Activated CD4-positive, alpha-beta T cell treated with anti-CD3 and anti-CD28 coated beads, Interleukin-2, amount 10 ng/mL, durations not matched to agents 24 days and 14 days (primary cell): ENCODE measurements at regions not wholly inside any gene's neighbourhood (a gene's known extent, or its start where the extent isn't known, plus 50 kb on each side); places are given as distances from the start of the nearest gene placed in this dataset.
"Not testable (repeated sequence)": the region's sequence is repeated elsewhere in the genome, so short reads cannot be mapped to it uniquely, and the experiment has no call there.

Source experiments
- DNase-seq: peaks from one replicate; pipeline ENCODE4 v3.0.0; 2022
- H3K27ac Mint-ChIP-seq: one replicate; pipeline ENCODE4 v1.8.0; 2022; ENCODE audit warnings: mild to moderate bottlenecking, mixed read lengths
- H3K27me3 Mint-ChIP-seq: one replicate; pipeline ENCODE4 v1.8.0; 2022; ENCODE audit warnings: mixed read lengths
- H3K36me3 Mint-ChIP-seq: one replicate; pipeline ENCODE4 v1.8.0; 2022; ENCODE audit warnings: low read depth, mild to moderate bottlenecking, mixed read lengths
- H3K4me1 Mint-ChIP-seq: one replicate; pipeline ENCODE4 v1.8.0; 2021; ENCODE audit warnings: mixed read lengths
- H3K4me3 Mint-ChIP-seq: one replicate; pipeline ENCODE4 v1.8.0; 2022; ENCODE audit warnings: mild to moderate bottlenecking, moderate library complexity, mixed read lengths
- H3K9me3 Mint-ChIP-seq: one replicate; pipeline ENCODE4 v1.8.0; 2021; ENCODE audit warnings: mixed read lengths
- intact Hi-C: fragments of 100-400 bp; cut with micrococcal nuclease; formaldehyde crosslinking; loops from one replicate; pipeline ENCODE4 v1.15.1; 2023

DNA sequence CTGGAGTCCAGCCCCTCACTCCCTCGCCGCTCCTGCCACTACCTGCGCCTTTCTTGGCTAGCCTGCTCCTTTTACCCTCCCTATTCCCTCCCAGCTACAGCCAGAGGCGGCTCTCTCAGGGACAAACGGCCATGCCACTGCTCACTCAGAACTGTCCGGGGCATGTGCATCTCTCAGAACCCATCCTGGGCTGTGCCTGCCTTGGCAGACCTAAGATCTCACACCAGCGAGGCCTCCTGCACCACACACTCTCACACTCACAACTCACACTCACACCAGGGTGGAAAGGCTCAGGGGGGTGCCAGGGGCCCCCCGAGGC, 180.3 kb downstream of the TMEM121 start:
- DNase-seq, H3K9me3 Mint-ChIP-seq, H3K27me3 Mint-ChIP-seq, H3K27ac Mint-ChIP-seq, intact Hi-C loops, H3K36me3 Mint-ChIP-seq, H3K4me3 Mint-ChIP-seq, H3K4me1 Mint-ChIP-seq: not testable (repeated sequence)

DNA sequence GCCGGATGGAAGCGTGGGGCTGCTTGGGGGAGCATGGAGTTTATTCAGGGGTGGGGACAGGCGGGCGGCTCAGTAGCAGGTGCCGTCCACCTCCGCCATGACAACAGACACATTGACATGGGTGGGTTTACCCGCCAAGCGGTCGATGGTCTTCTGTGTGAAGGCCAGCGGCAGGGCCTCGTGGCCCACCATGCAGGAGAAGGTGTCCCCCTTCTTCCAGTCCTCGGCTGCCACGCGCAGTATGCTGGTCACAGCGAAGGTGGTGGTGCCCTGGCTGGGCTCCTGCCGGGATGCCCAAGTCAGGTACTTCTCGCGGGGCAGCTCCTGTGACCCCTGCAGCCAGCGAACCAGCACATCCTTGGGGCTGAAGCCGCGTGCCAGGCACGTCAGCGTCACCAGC, 180.7 kb downstream of the TMEM121 start:
- H3K36me3 Mint-ChIP-seq, H3K9me3 Mint-ChIP-seq, intact Hi-C loops, H3K4me1 Mint-ChIP-seq, H3K27me3 Mint-ChIP-seq, H3K27ac Mint-ChIP-seq, DNase-seq, H3K4me3 Mint-ChIP-seq: not testable (repeated sequence)

- DNase-seq, H3K27me3 Mint-ChIP-seq, H3K4me3 Mint-ChIP-seq, H3K27ac Mint-ChIP-seq, H3K36me3 Mint-ChIP-seq, H3K9me3 Mint-ChIP-seq, H3K4me1 Mint-ChIP-seq, intact Hi-C loops: not testable (repeated sequence)
Observed at GRCh38 chr14:105707723-105708151, 181.4 kb downstream of the TMEM121 start.

DNA sequence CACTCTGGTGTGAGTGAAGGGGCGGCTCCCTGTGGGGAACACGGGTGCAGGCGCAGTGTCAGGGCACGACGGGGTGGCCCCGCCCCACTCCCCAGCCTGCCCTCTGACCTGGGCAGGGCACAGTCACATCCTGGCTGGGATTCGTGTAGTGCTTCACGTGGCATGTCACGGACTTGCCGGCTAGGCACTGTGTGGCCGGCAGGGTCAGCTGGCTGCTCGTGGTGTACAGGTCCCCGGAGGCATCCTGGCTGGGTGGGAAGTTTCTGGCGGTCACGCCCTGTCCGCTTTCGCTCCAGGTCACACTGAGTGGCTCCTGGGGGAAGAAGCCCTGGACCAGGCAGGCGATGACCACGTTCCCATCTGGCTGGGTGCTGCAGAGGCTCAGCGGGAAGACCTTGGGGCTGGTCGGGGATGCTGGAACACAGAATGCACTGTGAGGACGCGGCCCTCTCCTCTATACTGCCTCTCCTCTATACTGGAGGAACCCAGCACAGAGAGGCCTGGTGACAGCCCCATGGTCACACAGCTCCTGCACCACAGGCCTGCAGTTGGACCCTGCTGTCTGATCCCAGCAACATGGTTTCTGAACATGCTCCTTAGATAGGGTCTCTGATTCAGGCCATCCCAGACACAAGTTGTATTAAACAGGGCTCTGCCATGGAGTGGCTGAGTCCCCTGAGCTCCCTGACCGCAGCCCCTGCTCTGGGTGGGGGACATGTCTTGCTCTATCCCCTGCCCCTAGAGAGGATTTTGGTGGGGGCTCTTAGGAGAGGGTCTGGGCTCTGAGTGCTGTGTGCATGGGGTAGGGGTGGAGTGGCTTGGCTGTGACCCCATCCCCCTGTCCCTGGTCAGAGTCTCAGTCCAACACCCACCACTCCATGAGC, 182.1 kb downstream of the TMEM121 start:
- intact Hi-C loops, H3K27ac Mint-ChIP-seq, H3K4me3 Mint-ChIP-seq, H3K4me1 Mint-ChIP-seq, H3K36me3 Mint-ChIP-seq, H3K27me3 Mint-ChIP-seq, H3K9me3 Mint-ChIP-seq: not testable (repeated sequence)
- DNase-seq = peak; percentile 50

- Mint-ChIP-seq H3K27ac (no peak overlapping the region), H3K36me3 (no peaks in the 10 kb centered on the region), H3K4me3 (no peak overlapping the region), H3K9me3 (no peaks in the 10 kb centered on the region), H3K27me3 (no peaks in the 10 kb centered on the region), H3K4me1 (no peaks in the 10 kb centered on the region)
- intact Hi-C loops = no loop called here
- DNase-seq = no peak
Observed at GRCh38 chr14:105709281-105710118, 183.1 kb downstream of the TMEM121 start.

- Mint-ChIP-seq H3K4me1 (no peaks in the 10 kb centered on the region), H3K27me3 (no peaks in the 10 kb centered on the region), H3K27ac (no peak overlapping the region), H3K4me3 (no peak overlapping the region), H3K36me3 (no peaks in the 10 kb centered on the region), H3K9me3 (no peaks in the 10 kb centered on the region)
- no peak for DNase-seq
- intact Hi-C loops = no loop called here
Observed at GRCh38 chr14:105710119-105711043, 184.0 kb downstream of the TMEM121 start.

- no peak for DNase-seq
- Mint-ChIP-seq H3K27ac (no peak overlapping the region), H3K4me3 (no peak overlapping the region), H3K9me3 (no peaks in the 10 kb centered on the region), H3K36me3 (no peaks in the 10 kb centered on the region), H3K27me3 (no peaks in the 10 kb centered on the region), H3K4me1 (no peaks in the 10 kb centered on the region)
- intact Hi-C loops = no loop called here
Observed at GRCh38 chr14:105711044-105711620, 184.7 kb downstream of the TMEM121 start.

- no peaks in the 10 kb centered on the region for H3K9me3 Mint-ChIP-seq
- intact Hi-C loops = no loop called here
- H3K36me3 Mint-ChIP-seq = no peaks in the 10 kb centered on the region
- no peak overlapping the region for H3K4me3 Mint-ChIP-seq
- H3K4me1 Mint-ChIP-seq = no peaks in the 10 kb centered on the region
- DNase-seq = no peak
- H3K27ac Mint-ChIP-seq = no peak overlapping the region
- H3K27me3 Mint-ChIP-seq = no peaks in the 10 kb centered on the region
Observed at GRCh38 chr14:105711841-105712460, 185.6 kb downstream of the TMEM121 start.

- H3K27me3 Mint-ChIP-seq, H3K27ac Mint-ChIP-seq, H3K4me3 Mint-ChIP-seq, DNase-seq, intact Hi-C loops, H3K9me3 Mint-ChIP-seq, H3K36me3 Mint-ChIP-seq, H3K4me1 Mint-ChIP-seq: not testable (repeated sequence)
Observed at GRCh38 chr14:105712670-105713069, 186.3 kb downstream of the TMEM121 start.

GRCh38 chr14:105713160-105713559, 186.8 kb downstream of the TMEM121 start:
- H3K9me3 Mint-ChIP-seq, H3K36me3 Mint-ChIP-seq, H3K27me3 Mint-ChIP-seq, H3K27ac Mint-ChIP-seq, H3K4me1 Mint-ChIP-seq, intact Hi-C loops, DNase-seq, H3K4me3 Mint-ChIP-seq: not testable (repeated sequence)

DNA sequence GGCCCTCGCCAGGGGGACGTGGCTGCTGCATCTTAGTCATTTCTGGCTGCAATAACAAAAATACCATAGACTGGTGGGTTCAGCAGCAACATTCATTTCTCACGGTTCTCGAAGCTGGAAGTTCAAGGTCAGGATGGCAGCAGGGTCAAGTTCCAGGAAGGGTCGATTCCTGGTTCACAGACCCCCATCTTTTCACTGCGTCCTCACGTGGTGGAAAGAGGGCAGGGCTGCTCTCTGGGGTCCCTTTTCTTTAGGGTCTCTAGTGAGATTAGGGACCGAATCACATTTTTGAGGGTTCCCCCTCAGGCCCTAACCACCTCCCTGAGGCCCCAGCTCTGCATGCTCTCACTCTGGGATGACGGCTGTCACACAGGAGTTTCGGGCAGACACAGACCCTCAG, 187.5 kb downstream of the TMEM121 start:
- H3K27me3 Mint-ChIP-seq, H3K27ac Mint-ChIP-seq, H3K36me3 Mint-ChIP-seq, H3K4me1 Mint-ChIP-seq, intact Hi-C loops, H3K4me3 Mint-ChIP-seq, H3K9me3 Mint-ChIP-seq: not testable (repeated sequence)
- peak; percentile 49 for DNase-seq

- not testable (repeated sequence) for H3K36me3 Mint-ChIP-seq
Observed at GRCh38 chr14:105718787-105719186, 192.4 kb downstream of the TMEM121 start.

DNA sequence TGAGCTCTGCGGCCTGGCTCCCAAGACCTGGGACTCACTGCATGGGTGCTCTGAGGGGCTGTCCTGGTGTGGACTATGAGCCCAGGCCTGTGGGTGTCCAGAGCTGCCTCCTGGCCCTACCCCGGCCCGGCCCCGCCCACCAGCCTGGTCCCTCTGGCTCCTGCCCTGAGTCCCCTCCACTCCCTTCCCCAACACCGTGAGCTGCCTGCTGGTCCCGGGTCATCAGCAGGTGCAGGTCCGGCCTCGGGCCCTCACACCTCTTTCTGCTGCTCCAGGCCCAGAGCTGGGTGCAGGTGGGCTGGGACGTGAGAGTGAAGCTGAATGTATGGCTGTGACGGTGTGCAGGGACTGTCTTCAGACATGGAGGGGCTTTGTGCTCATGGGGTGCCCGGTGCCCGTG, 193.7 kb downstream of the TMEM121 start:
- H3K4me1 Mint-ChIP-seq, H3K27ac Mint-ChIP-seq, H3K9me3 Mint-ChIP-seq, intact Hi-C loops, DNase-seq, H3K27me3 Mint-ChIP-seq, H3K36me3 Mint-ChIP-seq, H3K4me3 Mint-ChIP-seq: not testable (repeated sequence)

More at GRCh38 chr14:105718787-105719186, 192.4 kb downstream of the TMEM121 start:
- H3K9me3 Mint-ChIP-seq, intact Hi-C loops, H3K4me1 Mint-ChIP-seq, H3K4me3 Mint-ChIP-seq, H3K27me3 Mint-ChIP-seq, DNase-seq, H3K27ac Mint-ChIP-seq: not testable (repeated sequence)
